SU-DHL-6 (cell line): ENCODE measurements at regions not wholly inside any gene's neighbourhood (a gene's known extent, or its start where the extent isn't known, plus 50 kb on each side); places are given as distances from the start of the nearest gene placed in this dataset.

Source experiments
- H2AFZ ChIP-seq: fragments of 200-600 bp; sonication (generic); 2 replicates; pipeline ENCODE4 v1.6.1; 2014; ENCODE audit warnings: low read depth, mild to moderate bottlenecking, moderate library complexity, mixed read lengths, antibody characterized with exemption, low read length; ENCODE audit not compliant: severe bottlenecking
- H3F3A ChIP-seq: fragments of 200-600 bp; shearing (Covaris generic); 2 replicates; pipeline ENCODE4 v1.6.0; 2016; ENCODE audit warnings: antibody characterized with exemption, mild to moderate bottlenecking; ENCODE audit not compliant: insufficient read depth
- H3K27ac ChIP-seq: fragments of 200-600 bp; sonication (generic); 2 replicates; pipeline ENCODE4 v1.5.1; 2016; ENCODE audit warnings: low read depth, mild to moderate bottlenecking, low read length, moderate library complexity, mixed read lengths
- H3K27me3 ChIP-seq: fragments of 200-600 bp; sonication (generic), shearing (Covaris generic); 2 replicates; pipeline ENCODE4 v1.6.0; 2014; ENCODE audit warnings: mild to moderate bottlenecking, low read length
- H3K36me3 ChIP-seq: fragments of 200-600 bp; sonication (generic); 2 replicates; pipeline ENCODE4 v1.6.1; 2014; ENCODE audit warnings: mild to moderate bottlenecking, low read length, mixed read lengths
- H3K4me2 ChIP-seq: fragments of 300-600, 200-600 bp; shearing (Covaris generic), sonication (generic); 2 replicates; pipeline ENCODE4 v1.6.0; 2014; ENCODE audit warnings: low read length, low read depth, mild to moderate bottlenecking; ENCODE audit not compliant: poor library complexity, severe bottlenecking
- H3K4me3 ChIP-seq: fragments of 200-600 bp; sonication (generic); 2 replicates; pipeline ENCODE4 v1.5.1; 2014; ENCODE audit warnings: antibody characterized with exemption, low read length, mild to moderate bottlenecking, mixed read lengths; ENCODE audit not compliant: insufficient read depth, poor library complexity, severe bottlenecking
- H3K79me2 ChIP-seq: fragments of 200-600 bp; sonication (generic); 2 replicates; pipeline ENCODE4 v1.6.1; 2014; ENCODE audit warnings: mild to moderate bottlenecking, low read length, moderate library complexity; ENCODE audit not compliant: insufficient read depth
- H3K9ac ChIP-seq: fragments of 200-600 bp; sonication (generic); 2 replicates; pipeline ENCODE4 v1.7.0; 2014; ENCODE audit warnings: mild to moderate bottlenecking, low read length
- H3K9me2 ChIP-seq: fragments of 200-600 bp; sonication (generic); replicated peaks from 2 replicates; pipeline ENCODE4 v1.6.1; 2014; ENCODE audit warnings: low read length; ENCODE audit not compliant: insufficient read depth
- H3K9me3 ChIP-seq: fragments of 200-600 bp; sonication (generic); 2 replicates; pipeline ENCODE4 v1.6.1; 2014; ENCODE audit warnings: low read length, mixed read lengths; ENCODE audit not compliant: insufficient read depth
- H4K20me1 ChIP-seq: fragments of 200-600 bp; sonication (generic); 2 replicates; pipeline ENCODE4 v1.6.1; 2014; ENCODE audit warnings: low read depth, mild to moderate bottlenecking, antibody characterized with exemption, low read length, moderate library complexity, mixed read lengths
- CTCF ChIP-seq: fragments of 200-600 bp; sonication (generic); IDR thresholded peaks from one replicate; pipeline ENCODE4 v1.5.1; 2017; ENCODE audit warnings: antibody characterized with exemption, mild to moderate bottlenecking, low read length, moderate library complexity; ENCODE audit not compliant: insufficient read depth, poor library complexity, severe bottlenecking
- EZH2phosphoT487 ChIP-seq: fragments of 200-600 bp; sonication (generic), shearing (Covaris generic); conservative IDR thresholded peaks from 2 replicates; pipeline ENCODE4 v1.6.1; 2018; ENCODE audit warnings: mild to moderate bottlenecking, antibody characterized with exemption, low read length, moderate library complexity, mixed read lengths

DNA sequence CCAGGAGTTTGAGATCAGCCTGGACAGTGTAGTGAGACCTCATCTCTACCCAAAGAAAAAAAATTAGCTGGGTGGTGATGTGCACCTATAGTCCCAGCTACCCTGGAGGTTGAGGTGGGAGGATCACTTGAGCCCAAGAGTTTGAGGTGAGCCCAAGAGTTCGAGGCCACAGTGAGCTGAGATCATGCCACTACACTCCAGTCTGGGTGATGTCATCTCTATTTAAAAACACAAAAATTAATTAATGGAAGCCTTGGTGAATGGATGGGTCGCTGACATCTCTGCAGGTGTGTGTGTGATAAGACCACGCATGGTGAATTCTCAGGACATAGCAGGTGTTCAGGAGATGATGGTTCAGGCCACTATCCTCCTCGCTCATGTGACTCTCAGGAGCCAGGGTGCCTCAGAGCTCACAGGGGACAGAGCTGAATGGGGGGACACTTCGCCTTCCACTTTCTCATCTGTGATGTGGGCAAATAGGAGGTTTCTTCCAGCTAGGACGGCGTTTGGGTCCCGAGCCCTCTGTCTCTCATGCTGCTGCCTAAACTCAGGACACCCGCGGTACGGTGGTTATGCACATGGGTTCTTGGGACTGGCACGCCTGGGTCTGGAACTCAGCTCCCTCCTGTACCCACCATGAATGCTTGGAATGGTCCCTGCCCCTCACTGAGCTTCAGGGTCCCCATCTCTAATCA, 113.4 kb upstream of the ZBTB40 start:
- Histone ChIP-seq H3K4me2 (no peak overlapping the region), H3K79me2 (no peaks in the 10 kb centered on the region), H4K20me1 (no peaks in the 10 kb centered on the region), H3K9me3 (no peaks in the 10 kb centered on the region), H3K36me3 (no peaks in the 10 kb centered on the region), H3K9me2 (no peaks in the 10 kb centered on the region), H3K27me3 (no peaks in the 10 kb centered on the region), H3K9ac (no peak overlapping the region), H3F3A (no peaks in the 10 kb centered on the region), H3K27ac (no peak overlapping the region), H2AFZ (no peak overlapping the region), H3K4me3 (no peak overlapping the region)
- no peak for TF ChIP-seq EZH2phosphoT487
- TF ChIP-seq CTCF: no peak

GRCh38 chr1:22339237-22339636, 112.4 kb upstream of the ZBTB40 start:
- H3K79me2 ChIP-seq: no peaks in the 10 kb centered on the region
- H4K20me1 ChIP-seq: no peaks in the 10 kb centered on the region
- no peaks in the 10 kb centered on the region for H3K9me2 ChIP-seq
- no peaks in the 10 kb centered on the region for H3K9me3 ChIP-seq
- H3F3A ChIP-seq: no peaks in the 10 kb centered on the region
- H3K27ac ChIP-seq: no peak overlapping the region
- TF ChIP-seq EZH2phosphoT487 (no peak), CTCF (no peak)
- H3K9ac ChIP-seq: no peak overlapping the region
- no peak overlapping the region for H2AFZ ChIP-seq
- no peaks in the 10 kb centered on the region for H3K27me3 ChIP-seq
- H3K4me3 ChIP-seq: no peak overlapping the region
- no peak overlapping the region for H3K4me2 ChIP-seq
- H3K36me3 ChIP-seq: no peaks in the 10 kb centered on the region

- H3K9ac ChIP-seq: no peak overlapping the region
- H3K4me3 ChIP-seq: no peak overlapping the region
- no peaks in the 10 kb centered on the region for H4K20me1 ChIP-seq
- no peak overlapping the region for H3K4me2 ChIP-seq
- H3K9me3 ChIP-seq: no peaks in the 10 kb centered on the region
- no peaks in the 10 kb centered on the region for H3K9me2 ChIP-seq
- TF ChIP-seq CTCF: no peak
- TF ChIP-seq EZH2phosphoT487: no peak
- H2AFZ ChIP-seq: no peak overlapping the region
- no peaks in the 10 kb centered on the region for H3F3A ChIP-seq
- no peak overlapping the region for H3K27ac ChIP-seq
- no peaks in the 10 kb centered on the region for H3K27me3 ChIP-seq
- no peaks in the 10 kb centered on the region for H3K36me3 ChIP-seq
- H3K79me2 ChIP-seq: no peaks in the 10 kb centered on the region
Observed at GRCh38 chr1:22340066-22340465, 111.6 kb upstream of the ZBTB40 start.
